GM10266 (cell line): ENCODE measurements at regions not wholly inside any gene's neighbourhood (a gene's known extent, or its start where the extent isn't known, plus 50 kb on each side); places are given as distances from the start of the nearest gene placed in this dataset.
"Not testable (repeated sequence)": the region's sequence is repeated elsewhere in the genome, so short reads cannot be mapped to it uniquely, and the experiment has no call there.

Source experiments
- DNase-seq: peaks from one replicate; pipeline ENCODE4 v3.0.0; 2012; ENCODE audit errors: extremely low spot score
- CTCF ChIP-seq: IDR thresholded peaks from 2 replicates; pipeline ENCODE4 v1.5.1; 2012; ENCODE audit warnings: mild to moderate bottlenecking, low read depth; ENCODE audit not compliant: control insufficient read depth, insufficient read depth; ENCODE audit errors: missing control alignments

GRCh38 chr13:83765796-83766195, 116.5 kb downstream of the SLITRK1 start:
- no peak for TF ChIP-seq CTCF
- DNase-seq, result no peak

- no peak for TF ChIP-seq CTCF
- DNase-seq, result no peak
Observed at GRCh38 chr13:83761631-83762030, 120.6 kb downstream of the SLITRK1 start.

DNA sequence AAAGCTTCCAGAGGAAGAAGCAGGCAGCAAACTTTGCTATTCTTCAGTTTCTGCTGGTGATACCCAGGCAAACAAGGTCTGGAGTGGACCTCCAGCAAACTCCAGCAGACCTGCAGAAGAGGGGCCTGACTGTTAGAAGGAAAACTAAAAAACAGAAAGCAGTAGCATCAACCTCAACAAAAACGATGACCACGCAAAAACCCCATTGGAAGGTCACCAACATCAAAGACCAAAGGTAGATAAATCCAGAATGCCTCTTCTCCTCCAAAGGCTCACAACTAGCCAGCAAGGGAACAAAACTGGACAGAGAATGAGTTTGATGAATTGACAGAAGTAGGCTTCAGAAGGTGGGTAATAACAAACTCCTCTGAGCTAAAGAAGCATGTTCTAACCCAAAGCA, 127.1 kb downstream of the SLITRK1 start:
- DNase-seq, result not testable (repeated sequence)

DNA sequence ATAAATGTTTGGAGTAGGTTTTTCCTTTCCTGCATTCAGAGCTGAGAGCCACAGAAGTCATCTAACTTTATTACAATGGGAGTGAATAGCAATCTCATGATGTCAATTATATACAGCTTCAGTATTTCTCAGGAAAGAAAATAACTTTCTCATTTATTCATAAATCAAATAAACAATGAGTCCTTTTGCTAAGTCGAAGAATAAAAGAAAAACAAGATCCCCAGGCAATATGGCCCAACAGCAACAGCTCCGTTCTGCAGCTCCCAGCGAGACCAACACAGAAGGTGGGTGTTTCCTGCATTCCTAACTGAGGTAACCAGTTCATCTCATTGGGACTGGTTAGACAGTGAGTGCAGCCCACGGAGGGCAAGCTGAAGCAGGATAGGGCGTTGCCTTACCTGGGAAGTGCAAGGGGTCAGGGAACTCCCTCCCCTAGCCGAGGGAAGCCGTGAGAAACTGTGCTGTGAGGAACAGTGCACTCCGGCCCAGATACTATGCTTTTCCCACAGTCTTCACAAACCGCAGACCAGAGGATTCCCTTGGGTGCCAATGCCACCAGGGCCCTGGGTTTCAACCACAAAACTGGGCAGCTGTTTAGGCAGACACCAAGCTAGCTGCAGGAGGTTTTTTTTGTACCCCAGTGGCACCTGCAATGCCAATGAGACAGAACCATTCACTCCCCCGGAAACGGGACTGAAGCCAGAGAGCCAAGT, 128.2 kb downstream of the SLITRK1 start:
- no peak for DNase-seq
- no peak for TF ChIP-seq CTCF

DNA sequence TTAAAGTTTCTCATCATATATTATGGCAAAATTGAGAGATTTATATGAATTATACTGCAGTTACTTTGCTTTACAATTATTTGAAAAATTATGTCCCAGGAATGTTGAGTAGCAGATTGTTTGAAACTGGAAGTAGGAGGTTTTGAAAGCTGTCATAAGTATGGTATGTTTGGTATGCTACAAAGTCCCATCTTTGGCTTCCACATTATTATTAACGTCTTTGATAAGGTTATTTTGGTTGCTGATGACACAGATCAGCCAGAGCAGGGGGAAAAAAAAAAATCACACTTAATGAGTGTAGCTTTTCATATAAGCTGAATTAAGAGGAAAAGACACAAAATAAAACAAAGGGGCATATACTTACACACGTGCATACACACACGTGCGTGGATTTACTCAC, 130.1 kb downstream of the SLITRK1 start:
- no peak for TF ChIP-seq CTCF
- no peak for DNase-seq

- no peak for TF ChIP-seq CTCF
- DNase-seq, result no peak
Observed at GRCh38 chr13:83740622-83741021, 141.7 kb downstream of the SLITRK1 start.

DNA sequence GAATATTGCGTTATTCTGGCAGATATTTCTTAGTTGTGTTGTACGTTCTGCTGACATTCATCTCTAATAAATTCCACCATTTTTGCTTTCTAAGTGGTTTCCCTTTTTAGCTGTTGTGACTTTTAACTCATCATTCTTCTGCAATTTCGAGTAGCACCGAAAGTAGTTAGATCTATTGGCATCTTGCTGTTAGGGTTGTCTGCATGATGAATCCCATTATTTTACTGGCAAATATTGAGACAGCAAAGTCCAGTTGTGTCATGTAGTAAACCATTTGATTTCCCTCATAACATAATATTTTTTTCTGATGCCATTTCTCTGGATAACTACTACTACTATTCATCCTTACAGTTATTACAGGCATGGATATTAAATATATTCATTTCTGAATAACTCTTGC, 143.9 kb downstream of the SLITRK1 start:
- TF ChIP-seq CTCF, result no peak
- no peak for DNase-seq

DNA sequence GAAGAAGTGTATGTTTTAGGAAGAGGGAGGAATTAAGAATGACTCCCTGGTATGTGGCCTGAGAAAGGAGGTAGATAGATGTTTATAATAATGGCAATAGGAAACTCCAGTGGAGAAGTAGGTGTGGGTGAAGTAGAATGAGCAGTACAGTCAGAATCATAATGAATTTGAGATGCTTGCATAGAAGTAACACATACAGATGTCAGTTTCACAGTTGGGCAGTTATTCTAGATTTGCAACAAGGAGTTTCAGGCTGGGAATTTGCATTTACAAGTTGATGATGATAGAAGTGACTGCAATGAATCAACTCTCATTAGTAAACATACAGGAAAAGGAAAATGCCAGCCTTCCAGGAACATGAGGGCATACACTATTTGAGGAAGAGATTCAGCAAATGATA, 149.0 kb downstream of the SLITRK1 start:
- DNase-seq, result no peak
- no peak for TF ChIP-seq CTCF
